ENCODE measurements at regions not wholly inside any gene's neighbourhood (a gene's known extent, or its start where the extent isn't known, plus 50 kb on each side); places are given as distances from the start of the nearest gene placed in this dataset.

- TF ChIP-seq POLR2A (IDR thresholded peaks at IDR 0.05; ENCODE audit: low read depth) = no peak
- TF ChIP-seq CTCF (IDR thresholded peaks at IDR 0.05) = no peak
- no peak for TF ChIP-seq EP300 (IDR thresholded peaks at IDR 0.05)
- TF ChIP-seq POLR2AphosphoS5 (IDR thresholded peaks at IDR 0.05) = no peak
Measured at GRCh38 chr7:52323202-52323746, 712.2 kb upstream of the POM121L12 start.
